HepG2 (cell line): ENCODE measurements at regions not wholly inside any gene's neighbourhood (a gene's known extent, or its start where the extent isn't known, plus 50 kb on each side); places are given as distances from the start of the nearest gene placed in this dataset.

Experiments used
- ATAC-seq: fragments of 200-7000 bp; cut with Tn5 transposase; 3 replicates; pipeline ENCODE4 v1.9.1; 2020; ENCODE audit warnings: mild to moderate bottlenecking, moderate library complexity
- BruUV-seq: library from RNA; stranded (reverse); fragments of 400-500 nt; replicated peaks from 2 replicates; lab custom pipeline; 2021; lab: Mats Ljungman, UMichigan
- CTCF ChIA-PET: fragments of 300-600 bp; formaldehyde crosslinking; extraction: SDS; loops from one replicate; lab custom pipeline; 2021; ENCODE audit warnings: low total read pairs, inconsistent platforms, low intra/inter-chr PET ratio; lab: Yijun Ruan, JAX
- POLR2A ChIA-PET: fragments of 350-600 bp; sonication (Branson Sonifier 250); formaldehyde crosslinking; loops from one replicate; lab custom pipeline; 2020; ENCODE audit warnings: antibody characterized with exemption, inconsistent platforms; lab: Yijun Ruan, JAX
- DNase-seq: peaks from one replicate; pipeline ENCODE4 v3.0.0-alpha.2; 2015; ENCODE audit warnings: low spot score
- FAIRE-seq: peaks from 3 replicates; lab custom pipeline; 2011; peaks lifted over from hg19 to GRCh38; lab: Jason Lieb, UNC
- H2AFZ ChIP-seq: one replicate; pipeline ENCODE4 v1.6.1; 2011; ENCODE audit warnings: low read length, inconsistent platforms
- H3K27ac ChIP-seq: fragments of 300-600 bp; 3 replicates; pipeline ENCODE4 v1.8.0; 2011; ENCODE audit warnings: mixed run types, mild to moderate bottlenecking, mixed read lengths, low read length, inconsistent platforms; ENCODE audit not compliant: insufficient read depth; ENCODE audit errors: extremely low read length
- H3K27me3 ChIP-seq, 2 experiments: fragments of 200-600 bp in 1 of 2; 2 replicates in 1 of 2; 3 replicates in 1 of 2; pipeline versions ENCODE4 v1.6.0 to v1.8.0; 2011; ENCODE audit warnings: low read length in 2 of 2, mild to moderate bottlenecking in 2 of 2, moderate library complexity in 2 of 2, inconsistent platforms in 1 of 2; ENCODE audit not compliant: insufficient read depth in 2 of 2, control insufficient read depth in 1 of 2
- H3K36me3 ChIP-seq, 2 experiments: fragments of 200-600 bp in 1 of 2; replicated peaks in 1 of 2; 2 replicates in 1 of 2; 3 replicates in 1 of 2; pipeline versions ENCODE4 v1.5.1 to v1.8.0; 2011; ENCODE audit warnings: low read length in 2 of 2, inconsistent platforms in 1 of 2; ENCODE audit not compliant: insufficient read depth in 2 of 2, control insufficient read depth in 1 of 2
- H3K4me1 ChIP-seq: 2 replicates; pipeline ENCODE4 v1.5.1; 2012; ENCODE audit warnings: low read length, inconsistent platforms; ENCODE audit not compliant: insufficient read depth
- H3K4me2 ChIP-seq: 2 replicates; pipeline ENCODE4 v1.6.0; 2011; ENCODE audit warnings: low read depth, low read length, inconsistent platforms
- H3K4me3 ChIP-seq, 3 experiments: fragments of 200-600 bp in 1 of 3; sonication (generic), shearing (Covaris generic) in 1 of 3; replicated peaks in 1 of 3; 2 replicates each; pipeline ENCODE4 v1.5.1; 2011 to 2016; ENCODE audit warnings: low read length in 3 of 3, inconsistent platforms in 2 of 3, low read depth in 2 of 3, mild to moderate bottlenecking in 2 of 3, control low read depth in 1 of 3, mixed read lengths in 1 of 3; ENCODE audit not compliant: insufficient read depth in 1 of 3
- H3K79me2 ChIP-seq: one replicate; pipeline ENCODE4 v1.6.1; 2011; ENCODE audit warnings: low read length, inconsistent platforms; ENCODE audit not compliant: insufficient read depth
- H3K9ac ChIP-seq: 2 replicates; pipeline ENCODE4 v1.6.0; 2011; ENCODE audit warnings: mild to moderate bottlenecking, low read depth, low read length, inconsistent platforms; ENCODE audit not compliant: insufficient read depth
- H3K9me3 ChIP-seq: 2 replicates; pipeline ENCODE4 v1.5.1; 2012; ENCODE audit warnings: mild to moderate bottlenecking, low read length
- H4K20me1 ChIP-seq: 2 replicates; pipeline ENCODE4 v1.6.0; 2011; ENCODE audit warnings: inconsistent platforms, mild to moderate bottlenecking, low read length, moderate library complexity; ENCODE audit not compliant: insufficient read depth
- ATF5 ChIP-seq: sonication (generic); formaldehyde crosslinking; IDR thresholded peaks from 2 replicates; pipeline ENCODE4 v1.4.0; 2020; ENCODE audit warnings: mild to moderate bottlenecking, low read depth, missing genetic modification reagents
- HNF4A ChIP-seq: sonication (generic); formaldehyde crosslinking; IDR thresholded peaks from 2 replicates; pipeline ENCODE4 v1.4.0; 2020; ENCODE audit warnings: missing genetic modification reagents
- PCBP1 ChIP-seq: fragments of 200-400 bp; formaldehyde crosslinking; IDR thresholded peaks from 2 replicates; pipeline ENCODE4 v1.6.1; 2017; ENCODE audit warnings: mild to moderate bottlenecking, low read depth, low read length, borderline replicate concordance
- ZBTB40 ChIP-seq, 2 experiments: fragments of 450-650 bp in 1 of 2; sonication (generic) in 1 of 2; formaldehyde crosslinking in 1 of 2; IDR thresholded peaks; 2 replicates each; pipeline versions ENCODE4 v1.6.1 to v1.8.0; 2016 to 2022; ENCODE audit warnings: antibody characterized with exemption in 1 of 2, mild to moderate bottlenecking in 1 of 2, missing genetic modification reagents in 1 of 2
- ZNF160 ChIP-seq: sonication (generic); formaldehyde crosslinking; IDR thresholded peaks from 2 replicates; pipeline ENCODE4 v1.8.0; 2022; ENCODE audit warnings: mild to moderate bottlenecking, inconsistent platforms, missing genetic modification reagents
- ZNF264 ChIP-seq: sonication (generic); formaldehyde crosslinking; IDR thresholded peaks from 2 replicates; pipeline ENCODE4 v1.4.0; 2020; ENCODE audit warnings: missing genetic modification reagents
- ZNF549 ChIP-seq: sonication (generic); formaldehyde crosslinking; IDR thresholded peaks from 2 replicates; pipeline ENCODE4 v1.5.0; 2020; ENCODE audit warnings: missing genetic modification reagents
- ZNF564 ChIP-seq: sonication (generic); formaldehyde crosslinking; IDR thresholded peaks from 2 replicates; pipeline ENCODE4 v1.8.1; 2023; ENCODE audit warnings: mild to moderate bottlenecking, missing genetic modification reagents
- ZNF609 ChIP-seq: sonication (generic); formaldehyde crosslinking; IDR thresholded peaks from 2 replicates; pipeline ENCODE4 v1.4.0; 2020; ENCODE audit warnings: mild to moderate bottlenecking, missing genetic modification reagents, borderline replicate concordance
- WGBS: methylation state at CpG from one replicate; pipeline ENCODE4 v1.1.6; 2017; ENCODE audit warnings: low lambda C conversion rate; 5-methylcytosine and 5-hydroxymethylcytosine counted together
- in situ Hi-C: cut with HindIII; loops from 2 replicates; pipeline ENCODE4 v1.10.0; 2017; ENCODE audit warnings: low pct_unique_long_range_greater_than_20kb; ENCODE audit not compliant: extremely low pct_ligation_motif_present
- intact Hi-C: fragments of 100-400 bp; cut with micrococcal nuclease; formaldehyde crosslinking; loops from one replicate; pipeline ENCODE4 v1.10.0; 2022; ENCODE audit not compliant: unreplicated experiment

GRCh38 chr12:92010368-92010767 is 135.3 kb downstream of the BTG1 start:
- Histone ChIP-seq H3K9ac (no peak overlapping the region), H4K20me1 (no peaks in the 10 kb centered on the region), H2AFZ (no peak overlapping the region), H3K27me3 (no peaks in the 10 kb centered on the region), H3K9me3 (no peaks in the 10 kb centered on the region), H3K4me1 (peaks cover 6% of the 10 kb centered on the region; the same call in 1 of the 2 replicates), H3K27ac (no peak overlapping the region), H3K36me3 (no peaks in the 10 kb centered on the region), H3K4me2 (no peak overlapping the region; the same call in 1 of the 2 replicates), H3K4me3 (no peak overlapping the region), H3K79me2 (no peaks in the 10 kb centered on the region)
- ChIA-PET POLR2A (interaction anchor here (1.0 kb wide), 1 partner anchor 134 kb away, joined by 3 read pairs; no protein-coding TSS in a partner anchor), CTCF (no interaction called here)
- intact Hi-C loops = no loop called here
- DNase-seq = no peak
- 0 out of 2 replicates have a peak, but pooled peaks have one; percentile 24 for TF ChIP-seq ZNF264
- TF ChIP-seq HNF4A (CRISPR knock-in tag) = peak; percentile 36; the same call in 1 of the 2 replicates
- TF ChIP-seq ZBTB40 (IDR thresholded peaks at IDR 0.05) = no peak
- TF ChIP-seq ZBTB40 (CRISPR knock-in tag; IDR thresholded peaks at IDR 0.05) = no peak
- no peak for TF ChIP-seq ZNF609 (CRISPR knock-in tag)
- no peak for TF ChIP-seq ZNF549 (CRISPR knock-in tag)
- no peak for TF ChIP-seq PCBP1
- no peak for TF ChIP-seq ZNF160
- no peak for TF ChIP-seq ATF5 (CRISPR knock-in tag)
- TF ChIP-seq ZNF564 = no peak
- no TSS peak for BruUV-seq
- in situ Hi-C loops = no loop called here
- peak; percentile 41; the same call in 2 of the 3 replicates for ATAC-seq
- FAIRE-seq = no peak
- 0% methylated on average over 1 of the region's 2 CpGs for WGBS
